ENCODE measurements at regions not wholly inside any gene's neighbourhood (a gene's known extent, or its start where the extent isn't known, plus 50 kb on each side); places are given as distances from the start of the nearest gene placed in this dataset.

DNA sequence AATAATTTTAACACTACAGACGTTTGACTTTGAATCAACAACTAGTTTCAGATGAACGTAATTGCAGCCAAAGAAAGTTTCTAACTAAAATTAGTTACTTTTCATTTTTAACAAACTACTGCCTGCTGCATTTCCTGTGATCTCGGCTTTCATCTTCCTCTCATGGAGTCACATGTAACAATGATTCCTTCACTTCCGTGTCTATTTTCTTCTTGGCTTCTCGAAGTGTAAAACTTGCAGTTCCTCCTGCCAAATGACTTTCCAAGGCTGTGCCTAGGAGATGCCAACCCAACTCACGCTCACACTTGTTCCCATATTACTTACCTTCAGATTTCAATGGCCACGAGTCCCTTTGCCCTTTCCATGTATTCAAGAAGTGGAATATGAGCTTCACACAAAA is 1406.3 kb upstream of the CELF4 start:
- intact Hi-C loops (cut with DNase I), result no loop called here
- ATAC-seq (ENCODE audit: poor library complexity), result no peak
- DNase-seq, result no peak

DNA sequence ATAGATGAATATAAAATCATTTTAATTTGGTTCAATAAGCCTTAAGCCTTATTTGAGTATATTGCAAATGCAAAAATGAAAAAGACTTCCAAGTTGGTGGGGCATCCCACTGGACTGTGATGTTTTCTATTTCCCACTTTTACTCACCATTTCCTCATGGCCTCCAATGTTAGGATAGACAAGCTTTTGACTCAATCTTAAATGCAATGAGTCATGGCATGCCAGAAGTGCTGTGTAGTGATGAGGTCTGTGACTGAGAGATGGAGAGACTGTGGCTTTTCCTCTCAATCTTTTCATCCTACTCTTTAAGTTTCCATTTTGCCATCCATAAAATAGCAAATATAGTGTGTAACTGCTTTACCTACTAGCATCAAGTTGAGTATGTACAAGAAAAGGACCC is 1401.2 kb upstream of the CELF4 start:
- DNase-seq, result no peak
- intact Hi-C loops (cut with DNase I), result no loop called here
- no peak for ATAC-seq (ENCODE audit: poor library complexity)

DNA sequence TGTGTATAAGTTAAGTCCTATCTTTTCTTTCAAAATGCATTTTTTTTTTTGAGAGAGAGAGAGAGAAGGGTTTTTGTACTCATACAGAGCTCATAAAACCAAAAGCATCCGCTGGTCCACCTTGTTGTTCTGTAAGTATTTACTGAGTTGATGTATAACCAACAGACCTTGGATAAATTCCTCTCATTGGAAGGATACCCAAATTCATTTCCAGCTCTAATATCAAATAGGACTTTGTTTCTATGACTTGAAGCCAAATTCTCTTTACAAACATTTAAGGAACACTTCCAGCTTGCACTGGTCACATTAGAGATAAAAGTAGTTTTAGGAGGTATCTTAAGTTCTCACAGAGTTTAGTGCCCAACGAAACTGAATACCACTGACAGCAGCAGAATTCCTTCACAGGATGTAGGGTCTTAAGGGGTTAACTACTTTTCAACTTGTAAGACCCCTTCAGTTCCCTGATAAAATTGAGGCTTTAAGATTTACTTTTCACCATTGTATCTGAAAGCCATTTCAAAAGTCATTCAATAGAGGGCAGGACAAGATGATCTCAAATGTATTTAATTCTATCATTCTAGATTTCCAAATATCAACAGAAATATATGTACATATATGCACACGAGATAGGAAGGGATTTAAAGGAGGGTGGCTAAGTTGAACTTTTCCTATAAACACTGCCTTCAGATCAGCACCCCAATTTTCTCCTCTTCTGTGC is 1398.5 kb upstream of the CELF4 start:
- no peak for DNase-seq
- no peak for ATAC-seq (ENCODE audit: poor library complexity)
- intact Hi-C loops (cut with DNase I), result no loop called here

DNA sequence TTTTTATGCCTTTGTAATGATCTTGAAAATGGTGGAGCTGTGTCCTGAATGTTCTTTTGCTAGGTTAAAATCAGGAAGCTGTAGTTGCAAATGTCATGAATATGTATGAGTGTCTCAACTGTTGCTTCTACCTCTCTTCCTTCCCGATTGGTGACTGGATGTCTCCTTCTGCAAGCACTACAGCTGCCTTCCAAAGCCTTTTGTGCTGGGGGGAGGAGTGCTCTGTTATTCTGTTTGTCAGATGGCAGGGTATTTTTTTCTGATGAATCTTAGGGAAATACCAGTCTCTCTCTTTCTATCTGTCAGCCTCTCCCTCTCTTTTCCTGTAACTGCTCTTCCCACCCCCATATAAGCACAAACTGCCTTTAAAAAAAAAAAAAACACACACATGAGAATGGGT is 1396.3 kb upstream of the CELF4 start:
- intact Hi-C loops (cut with DNase I), result no loop called here
- no peak for DNase-seq
- no peak for ATAC-seq (ENCODE audit: poor library complexity)

DNA sequence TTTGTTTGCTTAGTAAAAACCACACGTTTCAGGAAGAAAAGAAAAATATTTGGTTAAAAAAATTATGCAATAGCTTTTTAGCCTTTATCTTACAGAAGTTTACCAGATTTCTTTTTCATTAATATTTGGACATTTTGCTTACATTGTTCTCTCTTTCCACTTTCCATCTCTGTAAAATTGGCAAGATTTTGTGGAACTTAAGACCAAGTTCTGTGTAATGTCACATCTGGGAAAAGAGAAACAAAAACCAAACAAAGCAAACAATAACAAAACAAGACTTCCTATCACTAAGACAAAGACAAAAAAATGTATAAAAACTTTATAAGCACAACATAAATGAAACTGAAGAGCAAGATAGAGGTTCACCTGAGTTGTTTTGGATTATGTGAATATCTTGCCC is 1392.1 kb upstream of the CELF4 start:
- DNase-seq (no peak), ATAC-seq (ENCODE audit: poor library complexity) (no peak)
- intact Hi-C loops (cut with DNase I), result no loop called here

DNA sequence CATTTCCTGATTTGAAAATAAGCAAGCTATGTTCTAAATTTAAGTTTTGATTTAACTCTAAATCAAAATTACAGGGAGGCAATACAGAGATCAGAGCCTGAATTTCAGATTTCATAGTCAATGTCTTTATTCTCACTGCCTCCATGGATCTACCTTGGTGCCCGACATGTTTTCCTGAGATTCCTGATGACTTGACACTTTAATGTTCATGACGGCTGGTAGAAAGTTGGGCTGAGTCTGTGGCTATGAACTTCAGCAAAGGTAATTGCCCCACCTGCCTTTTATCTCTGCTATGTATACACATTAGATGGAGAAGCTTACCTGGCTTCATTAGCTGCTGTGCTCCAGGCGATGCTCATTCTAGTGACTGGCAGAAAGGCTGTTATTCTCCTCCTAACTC is 1390.5 kb upstream of the CELF4 start:
- intact Hi-C loops (cut with DNase I), result no loop called here
- DNase-seq (no peak), ATAC-seq (ENCODE audit: poor library complexity) (no peak)

DNA sequence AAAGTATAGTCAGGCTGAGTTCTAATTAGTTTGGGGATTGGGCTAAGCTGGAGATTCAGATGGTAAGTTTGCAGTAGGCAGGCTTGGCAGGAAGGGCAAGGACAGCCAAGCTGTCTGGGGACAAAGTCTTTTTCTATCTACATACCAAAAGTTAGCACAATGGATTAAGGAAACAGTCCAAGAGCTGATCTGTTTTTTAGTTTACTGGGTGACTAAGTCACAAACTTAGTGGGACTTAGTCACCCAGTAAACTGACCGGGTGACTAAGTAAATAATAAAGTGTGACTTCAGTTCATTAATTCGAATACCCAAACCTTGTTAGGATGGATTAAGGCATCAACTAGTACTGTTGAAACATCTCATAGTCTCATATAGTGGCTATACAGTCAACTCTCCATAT is 1386.0 kb upstream of the CELF4 start:
- ATAC-seq (ENCODE audit: poor library complexity) (no peak), DNase-seq (no peak)
- intact Hi-C loops (cut with DNase I), result no loop called here

DNA sequence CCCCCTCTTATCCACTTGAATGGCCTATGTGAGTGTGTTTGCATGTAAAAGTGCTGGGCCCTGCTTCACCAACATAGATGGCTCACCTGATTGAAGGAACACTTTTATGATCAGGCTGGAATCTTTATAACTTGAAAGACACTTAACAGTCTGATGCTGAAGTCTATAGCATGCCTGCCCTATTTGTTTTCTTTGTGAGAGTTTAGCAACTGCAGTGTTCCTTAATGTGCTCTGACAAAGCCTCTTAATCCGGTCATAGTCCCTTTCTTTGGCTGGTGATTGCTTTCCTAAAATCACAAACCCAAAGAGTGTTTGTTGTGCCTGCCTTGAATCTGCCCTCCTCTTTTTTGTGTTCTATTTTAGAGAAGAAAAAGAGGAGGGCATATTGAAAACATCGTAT is 1382.8 kb upstream of the CELF4 start:
- no peak for ATAC-seq (ENCODE audit: poor library complexity)
- intact Hi-C loops (cut with DNase I), result no loop called here
- no peak for DNase-seq

DNA sequence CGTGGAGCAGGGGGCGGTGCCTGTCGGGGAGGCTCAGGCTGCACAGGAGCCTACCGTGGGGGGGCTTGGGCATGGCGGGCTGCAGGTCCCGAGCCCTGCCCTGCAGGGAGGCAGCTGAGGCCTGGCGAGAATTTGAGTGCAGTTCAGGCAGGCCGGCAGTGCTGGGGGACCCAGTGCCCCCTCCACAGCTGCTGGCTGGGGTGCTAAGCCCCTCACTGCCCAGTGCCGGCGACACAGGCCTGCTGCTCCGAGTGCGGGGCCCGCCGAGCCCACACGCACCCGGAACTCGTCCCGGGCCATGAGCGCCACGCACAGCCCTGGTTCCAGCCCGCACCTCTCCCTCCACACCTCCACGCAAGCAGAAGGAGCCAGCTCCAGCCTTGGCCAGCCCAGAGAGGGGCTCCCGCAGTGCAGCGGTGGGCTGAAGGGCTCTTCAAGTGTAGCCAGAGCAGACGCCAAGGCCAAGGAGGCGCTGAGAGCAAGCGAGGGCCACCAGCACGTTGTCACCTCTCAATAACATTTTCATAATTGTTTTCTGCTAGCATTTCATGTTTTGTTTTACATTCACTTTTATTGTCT is 1378.9 kb upstream of the CELF4 start:
- DNase-seq (no peak), ATAC-seq (ENCODE audit: poor library complexity) (no peak)
- intact Hi-C loops (cut with DNase I), result no loop called here

DNA sequence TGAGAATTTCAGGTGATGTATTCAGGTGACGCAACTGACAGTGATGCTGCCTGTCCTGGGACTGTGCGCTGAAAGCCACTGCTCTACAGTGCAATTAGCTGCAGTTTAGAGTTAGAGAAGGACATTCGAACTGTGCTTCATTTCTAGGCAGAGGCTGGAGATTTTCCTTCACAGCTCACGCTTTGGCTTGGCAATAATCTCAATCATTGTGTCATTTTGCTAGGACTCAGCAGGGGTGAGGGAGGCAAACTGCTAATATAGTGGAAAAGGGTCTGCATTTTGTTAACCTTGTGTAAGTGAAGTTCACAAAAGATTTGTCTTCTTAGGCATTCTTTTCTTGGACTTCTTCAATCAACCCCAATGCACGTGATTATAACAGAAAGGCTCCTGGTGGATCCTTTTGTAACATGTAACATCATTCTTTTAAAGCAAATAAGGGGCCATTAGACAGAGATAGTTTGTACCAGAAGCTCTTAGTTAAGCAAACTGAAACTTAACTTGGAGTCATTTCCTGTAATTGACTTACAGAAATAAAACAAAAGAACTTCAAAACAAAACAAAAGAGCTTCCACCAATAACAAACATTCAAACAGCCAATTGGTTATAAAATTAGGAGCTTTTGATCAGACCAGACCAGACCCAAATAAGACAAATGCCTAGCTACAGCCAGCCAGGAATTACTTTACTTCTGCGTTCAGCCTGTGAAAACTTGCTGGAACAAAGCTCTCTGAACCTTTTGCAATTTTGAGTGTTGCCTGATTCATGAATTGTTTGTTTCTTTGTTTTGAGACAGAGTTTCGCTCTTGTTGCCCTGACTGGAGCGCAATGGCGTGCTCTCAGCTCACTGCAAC is 1376.3 kb upstream of the CELF4 start:
- no peak for DNase-seq
- intact Hi-C loops (cut with DNase I), result no loop called here

DNA sequence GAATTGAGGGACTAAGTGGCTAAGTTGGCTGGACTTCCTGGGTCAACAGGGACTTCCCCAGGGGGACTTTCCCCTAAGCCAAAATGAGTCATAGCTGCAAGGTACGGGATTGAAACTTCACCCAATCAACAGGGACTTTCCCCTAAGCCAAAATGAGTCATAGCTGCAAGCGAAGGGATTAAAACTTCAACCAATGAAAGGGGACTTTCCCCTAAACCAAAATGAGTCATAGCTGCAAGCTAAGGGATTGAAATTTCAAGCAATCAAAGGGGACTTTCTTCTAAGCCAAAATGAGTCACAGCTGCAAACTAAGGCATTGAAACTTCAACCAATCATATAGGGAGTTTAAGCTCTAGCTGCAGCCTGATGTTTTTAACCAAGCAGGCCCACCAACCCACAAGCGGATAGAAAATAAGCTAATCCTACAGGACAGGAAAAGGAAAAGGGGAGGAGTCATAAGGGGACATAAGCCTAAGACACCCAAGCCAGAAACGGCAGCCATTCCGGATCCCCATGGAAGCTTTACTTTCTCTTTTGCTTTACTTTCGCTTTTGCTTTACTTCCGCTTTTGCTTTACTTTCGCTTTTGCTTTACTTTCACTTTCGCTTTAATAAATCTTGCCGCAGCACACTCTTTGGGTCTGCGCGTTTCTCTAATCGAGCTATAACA is 1375.4 kb upstream of the CELF4 start:
- ATAC-seq (ENCODE audit: poor library complexity) (no peak), DNase-seq (no peak)
- intact Hi-C loops (cut with DNase I), result no loop called here

More for the DNA sequence above, 1376.3 kb upstream of the CELF4 start:
- no peak for ATAC-seq (ENCODE audit: poor library complexity)

DNA sequence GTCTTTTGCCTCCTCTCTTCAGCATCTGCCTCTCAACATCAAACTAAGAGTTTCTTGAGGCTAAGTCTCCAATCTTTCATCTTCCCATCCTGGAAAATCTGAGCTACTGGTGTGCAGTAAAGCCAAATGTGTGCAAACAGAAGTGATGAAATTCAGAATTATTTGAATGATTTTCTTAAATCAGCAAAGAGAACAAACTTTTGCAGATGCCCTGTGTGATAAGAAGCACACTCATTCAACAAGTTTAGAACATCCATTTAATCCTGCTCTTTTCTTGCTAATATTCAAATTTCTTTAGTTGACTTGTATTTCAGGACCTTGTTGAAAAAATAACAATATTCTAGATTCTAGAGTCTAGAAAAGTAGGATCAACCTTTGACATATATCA is 1374.9 kb upstream of the CELF4 start:
- DNase-seq (no peak), ATAC-seq (ENCODE audit: poor library complexity) (no peak)
- intact Hi-C loops (cut with DNase I), result no loop called here

DNA sequence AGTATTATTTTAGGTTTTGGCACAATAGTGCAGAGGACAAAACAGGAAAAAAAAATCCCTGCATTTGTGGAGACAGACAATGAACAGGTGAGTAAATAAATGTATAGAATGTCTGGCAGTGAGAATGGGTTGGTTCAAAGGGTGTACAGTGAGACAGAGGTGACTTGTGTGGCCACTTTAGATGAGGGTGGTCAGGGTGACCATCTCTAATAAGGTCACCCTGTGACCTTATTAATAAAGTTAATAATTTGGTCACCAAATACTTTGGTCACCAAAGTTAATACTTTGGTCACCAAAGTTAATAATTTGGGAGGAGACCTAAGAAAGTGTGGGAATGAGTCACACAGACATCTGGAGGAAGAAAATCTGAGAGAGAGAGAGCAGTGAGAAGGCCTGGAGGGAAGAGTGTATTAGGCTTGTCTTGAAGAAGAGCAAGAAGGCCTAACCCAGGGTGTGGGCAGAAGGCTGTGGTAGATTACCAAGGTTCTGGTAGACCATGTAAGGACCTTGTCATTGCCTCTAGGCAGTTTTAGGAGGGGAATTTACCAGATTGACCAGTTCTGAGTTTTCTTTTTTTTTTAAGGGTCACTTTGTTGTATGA is 1368.4 kb upstream of the CELF4 start:
- DNase-seq (no peak), ATAC-seq (ENCODE audit: poor library complexity) (no peak)
- intact Hi-C loops (cut with DNase I), result no loop called here

DNA sequence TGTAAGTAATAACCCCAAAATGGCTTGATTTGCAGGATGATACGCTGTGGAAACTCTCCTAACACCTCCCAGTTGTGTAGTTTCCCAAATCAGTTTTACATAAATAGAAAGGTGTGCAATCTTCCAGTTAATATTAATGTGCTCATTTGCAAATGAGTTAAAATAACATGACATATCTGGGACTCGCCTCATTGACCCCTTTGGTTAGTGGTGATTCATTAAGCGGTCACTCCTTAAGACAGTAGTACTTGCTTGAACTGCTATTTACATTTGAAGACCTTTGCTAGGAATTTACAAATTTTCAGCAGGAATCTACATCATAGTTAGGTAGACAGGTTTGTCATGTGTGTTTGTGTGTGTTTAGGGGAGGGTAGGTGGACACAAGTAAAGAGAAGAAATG is 1367.7 kb upstream of the CELF4 start:
- ATAC-seq (ENCODE audit: poor library complexity), result no peak
- no peak for DNase-seq
- intact Hi-C loops (cut with DNase I), result no loop called here

DNA sequence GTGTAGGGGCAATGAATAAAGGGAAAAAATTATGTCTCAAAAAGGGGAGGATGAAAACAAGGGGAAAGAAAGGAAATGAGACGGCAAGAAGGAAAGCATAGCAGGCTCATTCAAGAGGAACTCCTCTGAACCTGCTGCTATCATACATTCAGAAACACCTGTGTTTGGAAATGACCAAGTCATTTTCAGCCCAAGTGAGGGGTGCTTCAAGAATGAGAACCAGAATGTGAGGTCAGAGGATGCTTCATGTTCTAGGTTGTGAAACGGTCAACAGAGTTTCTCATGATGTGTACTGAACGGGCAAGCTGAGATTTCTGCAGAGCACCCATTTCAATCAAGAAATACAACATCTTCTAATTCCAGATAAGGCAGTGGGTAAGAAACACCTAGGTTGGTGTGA is 1367.2 kb upstream of the CELF4 start:
- intact Hi-C loops (cut with DNase I), result no loop called here
- no peak for ATAC-seq (ENCODE audit: poor library complexity)
- no peak for DNase-seq

DNA sequence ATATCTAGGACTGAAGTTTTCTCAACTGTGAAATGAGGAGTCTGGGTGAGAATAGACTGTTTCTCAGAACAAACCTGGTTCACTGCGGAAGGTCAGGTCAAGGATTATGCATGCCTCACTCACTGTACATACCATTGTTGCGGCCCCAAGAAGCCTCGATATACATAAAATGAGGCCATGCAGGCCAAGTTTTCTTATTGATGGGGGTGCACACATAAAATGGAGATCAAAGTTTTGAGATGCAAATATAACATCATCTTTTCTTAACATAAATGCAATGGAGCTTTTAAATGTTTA is 1366.1 kb upstream of the CELF4 start:
- ATAC-seq (ENCODE audit: poor library complexity) (no peak), DNase-seq (no peak)
- intact Hi-C loops (cut with DNase I), result no loop called here

DNA sequence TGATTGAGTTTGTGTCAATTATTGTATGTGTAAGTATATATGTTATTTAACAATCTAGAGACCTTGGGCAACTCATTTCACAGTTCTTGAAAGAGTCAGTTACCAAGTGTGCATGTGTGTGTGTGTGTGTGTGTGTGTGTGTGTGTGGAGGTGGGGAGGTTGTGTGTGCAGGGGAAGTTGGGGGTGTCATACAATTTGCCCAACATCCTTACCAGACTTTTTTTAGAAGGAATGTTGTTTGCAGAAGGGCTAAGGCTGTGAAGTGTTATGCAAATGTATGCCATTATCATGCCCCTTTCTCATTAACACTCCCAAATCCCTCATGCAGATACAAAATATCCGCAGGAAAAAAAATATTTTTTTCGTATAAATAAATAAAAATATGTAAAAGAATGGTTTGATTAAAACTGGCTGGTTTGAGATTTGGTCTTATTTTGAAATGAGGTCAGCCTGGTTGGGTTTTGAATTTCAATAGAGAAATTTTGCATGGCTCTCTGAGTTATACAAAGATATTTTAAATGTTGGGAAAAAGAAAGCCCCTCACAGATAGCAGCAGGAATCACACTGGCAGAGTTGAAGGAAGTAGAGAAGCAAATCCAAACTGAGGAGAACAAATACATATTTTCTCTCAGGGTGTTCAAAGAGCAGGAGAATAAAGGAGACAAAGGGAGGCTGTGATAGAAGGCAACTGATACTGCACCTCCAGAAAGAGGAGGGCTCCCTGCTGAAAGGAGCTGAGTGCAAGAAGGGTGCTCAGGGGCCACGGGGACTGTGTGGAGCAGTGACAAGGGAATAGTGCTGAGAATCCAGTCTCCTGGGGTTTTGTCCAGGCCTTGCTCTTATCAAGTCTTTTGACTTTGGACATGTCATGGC is 1365.5 kb upstream of the CELF4 start:
- no peak for ATAC-seq (ENCODE audit: poor library complexity)
- intact Hi-C loops (cut with DNase I), result no loop called here
- no peak for DNase-seq

DNA sequence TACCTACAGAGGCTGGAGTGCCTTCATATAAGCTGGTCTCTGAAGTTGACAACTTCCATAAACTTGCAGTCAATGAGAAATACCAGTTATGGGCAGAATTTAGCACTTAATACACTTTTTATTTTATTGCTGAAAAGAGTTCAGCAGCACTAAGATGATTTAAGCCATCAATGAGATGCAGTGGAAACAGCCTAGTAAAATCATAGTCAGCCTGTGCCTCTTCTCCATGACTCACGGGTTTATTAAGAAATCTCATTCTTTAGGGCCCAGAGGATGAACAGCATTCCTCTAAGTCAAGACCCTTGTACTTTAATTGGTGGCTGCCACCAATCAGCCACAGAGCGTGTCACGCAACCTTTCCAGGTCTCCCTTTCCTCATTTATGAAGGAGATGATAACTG is 1357.9 kb upstream of the CELF4 start:
- intact Hi-C loops (cut with DNase I), result no loop called here
- ATAC-seq (ENCODE audit: poor library complexity), result no peak

DNA sequence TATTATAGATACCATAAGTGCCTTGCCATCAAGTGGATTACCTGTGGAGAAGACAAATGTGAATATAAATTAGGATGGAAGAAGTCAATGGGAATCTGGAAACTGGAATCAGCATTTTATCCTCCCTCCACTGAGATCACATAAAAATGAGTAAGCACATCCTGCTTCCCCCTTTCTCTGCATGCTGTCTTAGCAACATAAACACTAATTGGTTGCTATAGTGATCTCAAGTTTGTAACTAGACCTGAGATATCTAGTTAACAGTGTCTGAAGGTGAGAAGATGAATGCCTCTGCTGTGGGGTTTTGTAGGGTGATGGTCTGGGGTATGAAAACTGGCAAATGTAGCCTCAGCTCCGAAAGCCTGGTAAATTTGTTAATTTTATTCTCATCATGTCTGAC is 1357.5 kb upstream of the CELF4 start:
- ATAC-seq (ENCODE audit: poor library complexity), result no peak
- intact Hi-C loops (cut with DNase I), result no loop called here
- DNase-seq, result no peak

More for the DNA sequence above, 1357.9 kb upstream of the CELF4 start:
- DNase-seq, result no peak

Measured in Right ventricle myocardium superior (tissue), 1 donor.